ENCODE measurements at regions not wholly inside any gene's neighbourhood (a gene's known extent, or its start where the extent isn't known, plus 50 kb on each side); places are given as distances from the start of the nearest gene placed in this dataset.

DNA sequence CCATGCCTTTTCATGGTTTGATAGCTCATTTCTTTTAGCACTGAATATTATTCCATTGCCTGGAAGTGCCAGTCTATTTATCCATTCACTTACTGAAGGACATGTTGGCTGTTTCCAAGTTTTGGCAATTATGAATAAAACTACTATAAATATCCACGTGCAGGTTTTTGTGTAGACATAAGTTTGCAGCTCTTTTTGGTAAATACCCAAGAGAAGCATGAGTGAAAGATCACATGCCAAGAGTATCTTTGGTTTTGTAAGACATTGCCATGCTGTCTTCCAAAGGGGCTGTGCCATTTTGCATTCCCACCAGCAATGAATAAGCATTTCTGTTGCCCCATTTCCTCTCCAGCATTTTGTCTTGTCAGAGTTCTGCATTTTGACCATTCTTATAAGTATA lies 120.9 kb downstream of the MANEA start:
- TF ChIP-seq POLR2A (IDR thresholded peaks at IDR 0.05; ENCODE audit: low read length) (no peak), POLR2AphosphoS2 (conservative IDR thresholded peaks at IDR 0.05; ENCODE audit: low read length) (no peak), KDM1A (IDR thresholded peaks at IDR 0.05; ENCODE audit: low read depth) (no peak), JUNB (IDR thresholded peaks at IDR 0.05) (no peak), TFCP2L1 (CRISPR knock-in tag; IDR thresholded peaks at IDR 0.05) (no peak), CBX2 (IDR thresholded peaks at IDR 0.05; ENCODE audit: borderline replicate concordance, low read depth) (no peak), EP300 (IDR thresholded peaks at IDR 0.05) (no peak), MAFK (IDR thresholded peaks at IDR 0.05; ENCODE audit: partially characterized antibody) (no peak), MAZ (IDR thresholded peaks at IDR 0.05; ENCODE audit: borderline replicate concordance, low read depth, low read length) (no peak)
- TF ChIP-seq, protein P1, sequence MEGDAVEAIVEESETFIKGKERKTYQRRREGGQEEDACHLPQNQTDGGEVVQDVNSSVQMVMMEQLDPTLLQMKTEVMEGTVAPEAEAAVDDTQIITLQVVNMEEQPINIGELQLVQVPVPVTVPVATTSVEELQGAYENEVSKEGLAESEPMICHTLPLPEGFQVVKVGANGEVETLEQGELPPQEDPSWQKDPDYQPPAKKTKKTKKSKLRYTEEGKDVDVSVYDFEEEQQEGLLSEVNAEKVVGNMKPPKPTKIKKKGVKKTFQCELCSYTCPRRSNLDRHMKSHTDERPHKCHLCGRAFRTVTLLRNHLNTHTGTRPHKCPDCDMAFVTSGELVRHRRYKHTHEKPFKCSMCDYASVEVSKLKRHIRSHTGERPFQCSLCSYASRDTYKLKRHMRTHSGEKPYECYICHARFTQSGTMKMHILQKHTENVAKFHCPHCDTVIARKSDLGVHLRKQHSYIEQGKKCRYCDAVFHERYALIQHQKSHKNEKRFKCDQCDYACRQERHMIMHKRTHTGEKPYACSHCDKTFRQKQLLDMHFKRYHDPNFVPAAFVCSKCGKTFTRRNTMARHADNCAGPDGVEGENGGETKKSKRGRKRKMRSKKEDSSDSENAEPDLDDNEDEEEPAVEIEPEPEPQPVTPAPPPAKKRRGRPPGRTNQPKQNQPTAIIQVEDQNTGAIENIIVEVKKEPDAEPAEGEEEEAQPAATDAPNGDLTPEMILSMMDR (IDR thresholded peaks at IDR 0.05) = no peak
- TF ChIP-seq, protein P2, sequence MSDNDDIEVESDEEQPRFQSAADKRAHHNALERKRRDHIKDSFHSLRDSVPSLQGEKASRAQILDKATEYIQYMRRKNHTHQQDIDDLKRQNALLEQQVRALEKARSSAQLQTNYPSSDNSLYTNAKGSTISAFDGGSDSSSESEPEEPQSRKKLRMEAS (IDR thresholded peaks at IDR 0.05) = no peak
- TF ChIP-seq, protein P3, sequence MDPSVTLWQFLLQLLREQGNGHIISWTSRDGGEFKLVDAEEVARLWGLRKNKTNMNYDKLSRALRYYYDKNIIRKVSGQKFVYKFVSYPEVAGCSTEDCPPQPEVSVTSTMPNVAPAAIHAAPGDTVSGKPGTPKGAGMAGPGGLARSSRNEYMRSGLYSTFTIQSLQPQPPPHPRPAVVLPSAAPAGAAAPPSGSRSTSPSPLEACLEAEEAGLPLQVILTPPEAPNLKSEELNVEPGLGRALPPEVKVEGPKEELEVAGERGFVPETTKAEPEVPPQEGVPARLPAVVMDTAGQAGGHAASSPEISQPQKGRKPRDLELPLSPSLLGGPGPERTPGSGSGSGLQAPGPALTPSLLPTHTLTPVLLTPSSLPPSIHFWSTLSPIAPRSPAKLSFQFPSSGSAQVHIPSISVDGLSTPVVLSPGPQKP (IDR thresholded peaks at IDR 0.05; ENCODE audit: low read depth, low read length) = no peak
- TF ChIP-seq, protein P4, sequence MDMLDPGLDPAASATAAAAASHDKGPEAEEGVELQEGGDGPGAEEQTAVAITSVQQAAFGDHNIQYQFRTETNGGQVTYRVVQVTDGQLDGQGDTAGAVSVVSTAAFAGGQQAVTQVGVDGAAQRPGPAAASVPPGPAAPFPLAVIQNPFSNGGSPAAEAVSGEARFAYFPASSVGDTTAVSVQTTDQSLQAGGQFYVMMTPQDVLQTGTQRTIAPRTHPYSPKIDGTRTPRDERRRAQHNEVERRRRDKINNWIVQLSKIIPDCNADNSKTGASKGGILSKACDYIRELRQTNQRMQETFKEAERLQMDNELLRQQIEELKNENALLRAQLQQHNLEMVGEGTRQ (IDR thresholded peaks at IDR 0.05) = no peak

All from A549 (cell line).